Suprapubic skin (tissue), 4 donors: ENCODE measurements at regions not wholly inside any gene's neighbourhood (a gene's known extent, or its start where the extent isn't known, plus 50 kb on each side); places are given as distances from the start of the nearest gene placed in this dataset.

Experiments used
- DNase-seq, 2 donors: peaks; one replicate each; pipeline ENCODE4 v3.0.0-alpha.2; 2019; ENCODE audit warnings: low spot score in 2 of 2
- H3K27ac ChIP-seq: fragments of 200-600 bp; sonication (generic); one replicate; pipeline ENCODE4 v1.5.1; 2019
- H3K27me3 ChIP-seq: fragments of 200-600 bp; sonication (generic); one replicate; pipeline ENCODE4 v1.5.1; 2019
- H3K36me3 ChIP-seq: fragments of 200-600 bp; sonication (generic); one replicate; pipeline ENCODE4 v1.5.1; 2019
- H3K4me1 ChIP-seq: fragments of 200-600 bp; sonication (generic); one replicate; pipeline ENCODE4 v1.5.1; 2019
- H3K4me3 ChIP-seq: fragments of 200-600 bp; sonication (generic); one replicate; pipeline ENCODE4 v1.5.1; 2019; ENCODE audit warnings: mild to moderate bottlenecking
- H3K9me3 ChIP-seq: fragments of 200-600 bp; sonication (generic); one replicate; pipeline ENCODE4 v1.5.1; 2019
- CTCF ChIP-seq, 2 donors: fragments of 200-600 bp in 1 of 2; fragments of 450-650 bp in 1 of 2; sonication (generic) in 1 of 2; IDR thresholded peaks; one replicate each; pipeline ENCODE4 v1.5.1; 2016 to 2019; ENCODE audit warnings: antibody characterized with exemption in 2 of 2, mild to moderate bottlenecking in 1 of 2, moderate library complexity in 1 of 2
- EP300 ChIP-seq: sonication (generic); formaldehyde crosslinking; IDR thresholded peaks from one replicate; pipeline ENCODE4 v1.6.1; 2017; ENCODE audit warnings: antibody characterized with exemption
- POLR2A ChIP-seq, 2 donors: fragments of 450-650 bp; IDR thresholded peaks; one replicate each; pipeline ENCODE4 v1.6.1; 2017; ENCODE audit warnings: antibody characterized with exemption in 2 of 2, mild to moderate bottlenecking in 2 of 2, moderate library complexity in 2 of 2
- POLR2AphosphoS5 ChIP-seq, 3 donors: sonication (generic); formaldehyde crosslinking; IDR thresholded peaks; one replicate each; pipeline ENCODE4 v1.6.1; 2017; ENCODE audit warnings: antibody characterized with exemption in 3 of 3
- WGBS: methylation state at CpG from one replicate; pipeline ENCODE4 v1.1.5; 2018; 5-methylcytosine and 5-hydroxymethylcytosine counted together

- WGBS = 48% methylated on average over 3 of the region's 3 CpGs
- Histone ChIP-seq H3K9me3 (no peaks in the 10 kb centered on the region), H3K36me3 (no peaks in the 10 kb centered on the region), H3K27me3 (no peaks in the 10 kb centered on the region), H3K27ac (no peak overlapping the region), H3K4me3 (no peak overlapping the region), H3K4me1 (no peaks in the 10 kb centered on the region)
- TF ChIP-seq CTCF (IDR thresholded peaks at IDR 0.05) = no peak
- TF ChIP-seq POLR2AphosphoS5 (IDR thresholded peaks at IDR 0.05) = no peak
- no peak for TF ChIP-seq EP300
- TF ChIP-seq POLR2A (IDR thresholded peaks at IDR 0.05) = no peak
- DNase-seq = no peak
Measured at GRCh38 chrX:3407781-3408180, 61.3 kb upstream of the MXRA5 start.

DNA sequence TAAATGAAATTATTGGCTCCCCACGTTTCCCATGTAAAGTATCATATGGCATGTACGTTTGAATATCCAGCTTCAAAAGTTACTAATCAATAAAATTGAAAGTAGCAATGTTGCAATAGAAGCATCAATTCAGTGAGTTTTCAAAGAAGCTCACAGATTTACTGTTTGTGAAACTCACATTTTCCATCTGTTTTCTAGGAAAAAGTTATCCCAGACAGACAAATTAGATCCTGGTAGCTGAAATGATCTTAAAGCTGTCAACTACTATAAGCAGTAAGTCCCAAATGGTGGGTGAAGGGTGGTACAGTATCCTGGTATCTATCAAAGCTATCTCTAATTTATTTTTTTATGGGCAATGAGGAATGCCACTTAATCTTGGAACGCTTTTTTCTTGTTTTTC lies 60.7 kb upstream of the MXRA5 start:
- no peak for DNase-seq
- Histone ChIP-seq H3K4me3 (no peak overlapping the region), H3K36me3 (no peaks in the 10 kb centered on the region), H3K4me1 (no peaks in the 10 kb centered on the region), H3K27me3 (no peaks in the 10 kb centered on the region), H3K27ac (no peak overlapping the region), H3K9me3 (no peaks in the 10 kb centered on the region)
- 61% methylated on average over 3 of the region's 3 CpGs for WGBS
- TF ChIP-seq POLR2A (IDR thresholded peaks at IDR 0.05) (no peak), EP300 (no peak), POLR2AphosphoS5 (IDR thresholded peaks at IDR 0.05) (no peak), CTCF (IDR thresholded peaks at IDR 0.05) (no peak)

DNA sequence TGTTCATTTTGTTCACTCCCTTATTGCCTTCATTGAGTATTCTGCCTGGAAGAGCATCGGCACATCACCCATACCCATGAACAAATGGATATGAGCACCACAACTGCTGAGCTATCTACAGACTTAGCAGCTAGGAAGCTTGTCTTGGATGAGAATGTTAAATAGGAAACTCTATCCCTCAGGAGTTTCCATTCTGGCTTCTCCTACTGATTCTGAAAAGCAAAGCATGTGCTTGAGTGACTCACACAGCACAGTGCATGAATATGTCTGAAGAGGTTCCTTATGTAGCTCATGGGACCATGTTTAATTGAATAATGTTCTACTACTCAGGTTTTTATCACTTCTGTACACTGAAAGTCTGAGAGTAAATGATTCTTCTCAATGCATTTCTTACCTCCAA lies 57.3 kb upstream of the MXRA5 start:
- no peak for TF ChIP-seq EP300
- no peak for TF ChIP-seq POLR2AphosphoS5 (IDR thresholded peaks at IDR 0.05)
- no peak for TF ChIP-seq POLR2A (IDR thresholded peaks at IDR 0.05)
- TF ChIP-seq CTCF (IDR thresholded peaks at IDR 0.05) = no peak
- Histone ChIP-seq H3K4me1 (no peaks in the 10 kb centered on the region), H3K36me3 (no peaks in the 10 kb centered on the region), H3K9me3 (no peaks in the 10 kb centered on the region), H3K27me3 (no peaks in the 10 kb centered on the region), H3K27ac (no peak overlapping the region), H3K4me3 (no peak overlapping the region)
- WGBS = 67% methylated on average over 1 of the region's 1 CpG
- DNase-seq = no peak
